IMR-90 (cell line): ENCODE measurements at regions not wholly inside any gene's neighbourhood (a gene's known extent, or its start where the extent isn't known, plus 50 kb on each side); places are given as distances from the start of the nearest gene placed in this dataset.

ENCODE experiments used
- ATAC-seq: fragments of 200-7000 bp; cut with Tn5 transposase; 2 replicates; pipeline ENCODE4 v1.9.1; 2020; ENCODE audit warnings: low read depth, mild to moderate bottlenecking, moderate library complexity
- BruUV-seq: library from RNA; stranded (reverse); fragments of 400-500 nt; replicated peaks from 2 replicates; lab custom pipeline; 2021; lab: Mats Ljungman, UMichigan
- CTCF ChIA-PET: fragments of 300-600 bp; formaldehyde crosslinking; extraction: SDS; loops from one replicate; lab custom pipeline; 2021; ENCODE audit warnings: antibody characterized with exemption; lab: Yijun Ruan, JAX
- POLR2A ChIA-PET: fragments of 300-600 bp; sonication (Branson Sonifier 250); formaldehyde crosslinking; loops from one replicate; lab custom pipeline; 2022; ENCODE audit warnings: antibody characterized with exemption; ENCODE audit not compliant: unreplicated experiment; lab: Charles Lee
- DNase-seq: peaks from one replicate; pipeline ENCODE4 v3.0.0; 2013
- H2AFZ ChIP-seq: replicated peaks from 2 replicates; pipeline ENCODE3; 2013; ENCODE audit warnings: low read length, mild to moderate bottlenecking; ENCODE audit not compliant: poor library complexity
- H2AK5ac ChIP-seq: 2 replicates; pipeline ENCODE4 v1.6.1; 2013; ENCODE audit warnings: low read depth, low read length, inconsistent platforms
- H2AK9ac ChIP-seq: replicated peaks from 2 replicates; pipeline ENCODE3; 2013; ENCODE audit warnings: mild to moderate bottlenecking, low read depth, low read length, moderate library complexity; ENCODE audit not compliant: poor library complexity
- H2BK120ac ChIP-seq: 2 replicates; pipeline ENCODE4 v1.6.1; 2013; ENCODE audit warnings: low read depth, low read length, inconsistent platforms
- H2BK15ac ChIP-seq: 3 replicates; pipeline ENCODE4 v1.6.1; 2013; ENCODE audit warnings: low read depth, low read length, inconsistent platforms
- H2BK20ac ChIP-seq: 2 replicates; pipeline ENCODE4 v1.6.1; 2013; ENCODE audit warnings: low read depth, mild to moderate bottlenecking, inconsistent platforms, low read length, moderate library complexity
- H2BK5ac ChIP-seq: 2 replicates; pipeline ENCODE4 v1.6.1; 2013; ENCODE audit warnings: mild to moderate bottlenecking, low read depth, low read length, inconsistent platforms; ENCODE audit not compliant: poor library complexity, severe bottlenecking
- H3K14ac ChIP-seq: replicated peaks from 2 replicates; pipeline ENCODE4 v1.6.1; 2013; ENCODE audit warnings: low read depth, low read length, inconsistent platforms
- H3K18ac ChIP-seq: 2 replicates; pipeline ENCODE4 v1.6.1; 2013; ENCODE audit warnings: low read depth, low read length, control low read depth
- H3K23ac ChIP-seq: 2 replicates; pipeline ENCODE4 v1.6.1; 2013; ENCODE audit warnings: low read depth, low read length, inconsistent platforms
- H3K27ac ChIP-seq: 2 replicates; pipeline ENCODE4 v1.5.1; 2013; ENCODE audit warnings: mild to moderate bottlenecking, control low read depth, low read length; ENCODE audit not compliant: insufficient read depth
- H3K27me3 ChIP-seq: 2 replicates; pipeline ENCODE4 v1.6.1; 2013; ENCODE audit warnings: low read length; ENCODE audit not compliant: control insufficient read depth, insufficient read depth
- H3K36me3 ChIP-seq: 2 replicates; pipeline ENCODE4 v1.6.1; 2013; ENCODE audit warnings: low read length, mixed read lengths; ENCODE audit not compliant: control insufficient read depth, insufficient read depth
- H3K4ac ChIP-seq: 2 replicates; pipeline ENCODE4 v1.6.1; 2013; ENCODE audit warnings: low read depth, low read length, inconsistent platforms
- H3K4me1 ChIP-seq: 2 replicates; pipeline ENCODE4 v1.6.1; 2013; ENCODE audit warnings: low read length, mixed read lengths; ENCODE audit not compliant: control insufficient read depth, insufficient read depth
- H3K4me2 ChIP-seq: 2 replicates; pipeline ENCODE4 v1.6.1; 2013; ENCODE audit warnings: low read depth, mild to moderate bottlenecking, control low read depth, low read length, moderate library complexity
- H3K4me3 ChIP-seq: 2 replicates; pipeline ENCODE4 v1.5.1; 2013; ENCODE audit warnings: low read depth, mild to moderate bottlenecking, control low read depth, low read length, moderate library complexity; ENCODE audit not compliant: insufficient read depth
- H3K56ac ChIP-seq: 2 replicates; pipeline ENCODE4 v1.6.1; 2013; ENCODE audit warnings: low read length, inconsistent platforms; ENCODE audit not compliant: insufficient read depth; ENCODE audit errors: extremely low read depth
- H3K79me1 ChIP-seq, 2 experiments: 2 replicates each; pipeline ENCODE4 v1.6.1; 2013; ENCODE audit warnings: low read length in 2 of 2, inconsistent platforms in 1 of 2, low read depth in 1 of 2
- H3K9ac ChIP-seq: 2 replicates; pipeline ENCODE4 v1.6.1; 2013; ENCODE audit warnings: low read depth, low read length, control low read depth
- H3K9me1 ChIP-seq: 2 replicates; pipeline ENCODE4 v1.6.1; 2013; ENCODE audit warnings: low read length, inconsistent platforms; ENCODE audit not compliant: insufficient read depth
- H3K9me3 ChIP-seq: 2 replicates; pipeline ENCODE4 v1.6.1; 2013; ENCODE audit warnings: low read length; ENCODE audit not compliant: control insufficient read depth, insufficient read depth
- H4K20me1 ChIP-seq: 2 replicates; pipeline ENCODE4 v1.6.1; 2013; ENCODE audit warnings: low read length, inconsistent platforms; ENCODE audit not compliant: insufficient read depth
- H4K5ac ChIP-seq: 2 replicates; pipeline ENCODE4 v1.6.1; 2013; ENCODE audit warnings: mild to moderate bottlenecking, low read depth, low read length, control low read depth
- H4K8ac ChIP-seq, 2 experiments: 2 replicates each; pipeline ENCODE4 v1.6.1; 2013; ENCODE audit warnings: low read depth in 2 of 2, low read length in 2 of 2, control low read depth in 1 of 2, inconsistent platforms in 1 of 2
- H4K91ac ChIP-seq: 2 replicates; pipeline ENCODE4 v1.6.1; 2013; ENCODE audit warnings: low read depth, low read length, inconsistent platforms; ENCODE audit not compliant: insufficient read depth
- CEBPB ChIP-seq: IDR thresholded peaks from 2 replicates; pipeline ENCODE4 v1.6.1; 2012; ENCODE audit warnings: low read depth, low read length, improper control_type of control experiment
- CHD1 ChIP-seq: IDR thresholded peaks from 2 replicates; pipeline ENCODE4 v1.6.1; 2012; ENCODE audit warnings: low read depth, low read length, improper control_type of control experiment
- FOS ChIP-seq: fragments of 150-350 bp; IDR thresholded peaks from 2 replicates; pipeline ENCODE4 v1.6.1; 2016; ENCODE audit warnings: low read depth, low read length
- MAFK ChIP-seq: IDR thresholded peaks from 2 replicates; pipeline ENCODE4 v1.6.1; 2012; ENCODE audit warnings: low read depth, low read length, improper control_type of control experiment
- MAZ ChIP-seq: IDR thresholded peaks from 2 replicates; pipeline ENCODE4 v1.6.1; 2012; ENCODE audit warnings: low read depth, mild to moderate bottlenecking, low read length, improper control_type of control experiment, moderate library complexity, borderline replicate concordance
- MXI1 ChIP-seq: IDR thresholded peaks from 2 replicates; pipeline ENCODE4 v1.6.1; 2012; ENCODE audit warnings: low read depth, mild to moderate bottlenecking, low read length, moderate library complexity, borderline replicate concordance
- NFE2L2 ChIP-seq: fragments of 150-350 bp; IDR thresholded peaks from 2 replicates; pipeline ENCODE4 v1.6.1; 2016; ENCODE audit warnings: low read depth, mild to moderate bottlenecking, low read length
- POLR2A ChIP-seq: IDR thresholded peaks from 2 replicates; pipeline ENCODE4 v1.6.1; 2012; ENCODE audit warnings: mild to moderate bottlenecking, low read depth, low read length
- RAD21 ChIP-seq: IDR thresholded peaks from 2 replicates; pipeline ENCODE4 v1.6.1; 2012; ENCODE audit warnings: low read length, improper control_type of control experiment
- RCOR1 ChIP-seq: IDR thresholded peaks from 2 replicates; pipeline ENCODE4 v1.6.1; 2012; ENCODE audit warnings: mild to moderate bottlenecking, low read length, improper control_type of control experiment; ENCODE audit not compliant: insufficient replicate concordance
- RFX5 ChIP-seq: IDR thresholded peaks from 2 replicates; pipeline ENCODE4 v1.8.0; 2012; ENCODE audit warnings: low read depth, mild to moderate bottlenecking, low read length, moderate library complexity
- SMC3 ChIP-seq: fragments of 150-350 bp; IDR thresholded peaks from 2 replicates; pipeline ENCODE4 v1.6.1; 2016; ENCODE audit warnings: low read depth, mild to moderate bottlenecking, antibody characterized with exemption, low read length, moderate library complexity
- WGBS, 2 experiments: methylation state at CpG; one replicate each; pipeline versions ENCODE4 v1.1.5 to v1.1.7; 2013; ENCODE audit warnings: missing lambda C conversion rate in 2 of 2; ENCODE audit not compliant: insufficient read length in 1 of 2; ENCODE audit errors: extremely low coverage in 2 of 2; 5-methylcytosine and 5-hydroxymethylcytosine counted together
- dilution Hi-C: fragments of 300-500 bp; cut with HindIII; formaldehyde crosslinking; loops from one replicate; pipeline ENCODE4 v1.14.3; 2018; ENCODE audit warnings: low sequenced_read_pairs; ENCODE audit not compliant: unreplicated experiment
- in situ Hi-C: fragments of 300-500 bp; cut with MboI; formaldehyde crosslinking; loops from 3 replicates; pipeline ENCODE4 v1.14.3; 2019; ENCODE audit warnings: low sequenced_read_pairs, inconsistent platforms, mixed read lengths
- intact Hi-C: fragments of 100-400 bp; cut with micrococcal nuclease; formaldehyde crosslinking; loops from 2 replicates; pipeline ENCODE4 v1.10.0; 2022
- TF ChIP-seq, protein P1 (sequence below): fragments of 150-350 bp; IDR thresholded peaks from 2 replicates; pipeline ENCODE4 v1.6.1; 2016; ENCODE audit warnings: low read depth, mild to moderate bottlenecking, low read length, moderate library complexity, borderline replicate concordance
- TF ChIP-seq, protein P2 (sequence below): conservative IDR thresholded peaks from 2 replicates; pipeline ENCODE4 v1.5.1; 2012; ENCODE audit warnings: mild to moderate bottlenecking, low read depth, low read length, improper control_type of control experiment

DNA sequence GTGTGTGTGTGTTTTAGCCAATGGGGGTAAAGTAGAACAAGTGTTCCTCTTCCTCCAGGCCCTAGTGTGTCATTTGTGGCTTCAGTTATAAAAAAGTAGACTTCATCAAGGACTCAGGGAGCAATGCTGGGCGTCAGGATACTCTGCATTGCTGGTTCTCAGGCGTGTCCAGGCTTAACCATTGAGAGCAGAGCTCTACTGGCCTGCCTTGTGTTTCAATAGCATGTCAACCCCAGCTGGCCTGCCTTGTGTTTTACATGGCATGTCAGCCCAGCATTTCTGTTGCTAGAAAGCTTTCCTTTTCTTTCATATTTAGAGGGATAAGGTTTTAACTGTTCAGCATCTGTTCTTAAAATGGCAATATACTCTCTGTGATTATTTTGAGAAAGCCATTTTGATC is 117.6 kb upstream of the TMPRSS15 start:
- Histone ChIP-seq H3K18ac (no peak overlapping the region), H3K4me3 (no peak overlapping the region), H2AK5ac (no peak overlapping the region), H3K27ac (no peak overlapping the region), H3K4me1 (no peaks in the 10 kb centered on the region), H4K8ac (no peak overlapping the region), H3K4me2 (no peak overlapping the region), H2BK120ac (no peak overlapping the region), H3K56ac (no peak overlapping the region), H2BK20ac (no peak overlapping the region), H3K9me3 (peaks cover 12% of the 10 kb centered on the region), H2BK5ac (no peak overlapping the region), H4K20me1 (no peaks in the 10 kb centered on the region), H3K23ac (no peak overlapping the region), H2BK15ac (no peak overlapping the region), H3K36me3 (no peaks in the 10 kb centered on the region), H3K27me3 (no peaks in the 10 kb centered on the region), H3K79me1 (no peaks in the 10 kb centered on the region), H3K4ac (no peak overlapping the region), H3K9ac (no peak overlapping the region), H4K5ac (no peak overlapping the region), H3K14ac (no peak overlapping the region), H4K91ac (no peak overlapping the region), H2AFZ (no peak overlapping the region), H3K9me1 (no peaks in the 10 kb centered on the region), H2AK9ac (no peak overlapping the region)
- BruUV-seq, result no TSS peak
- in situ Hi-C loops (no loop called here), intact Hi-C loops (no loop called here), dilution Hi-C loops (no loop called here)
- CTCF ChIA-PET, result no interaction called here
- DNase-seq (no peak), ATAC-seq (no peak)
- POLR2A ChIA-PET, result no interaction called here
- TF ChIP-seq RFX5, result no peak
- no peak for TF ChIP-seq MXI1
- TF ChIP-seq RAD21, result no peak
- TF ChIP-seq, protein P1, sequence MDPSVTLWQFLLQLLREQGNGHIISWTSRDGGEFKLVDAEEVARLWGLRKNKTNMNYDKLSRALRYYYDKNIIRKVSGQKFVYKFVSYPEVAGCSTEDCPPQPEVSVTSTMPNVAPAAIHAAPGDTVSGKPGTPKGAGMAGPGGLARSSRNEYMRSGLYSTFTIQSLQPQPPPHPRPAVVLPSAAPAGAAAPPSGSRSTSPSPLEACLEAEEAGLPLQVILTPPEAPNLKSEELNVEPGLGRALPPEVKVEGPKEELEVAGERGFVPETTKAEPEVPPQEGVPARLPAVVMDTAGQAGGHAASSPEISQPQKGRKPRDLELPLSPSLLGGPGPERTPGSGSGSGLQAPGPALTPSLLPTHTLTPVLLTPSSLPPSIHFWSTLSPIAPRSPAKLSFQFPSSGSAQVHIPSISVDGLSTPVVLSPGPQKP, result no peak
- no peak for TF ChIP-seq POLR2A
- TF ChIP-seq FOS, result no peak
- no peak for TF ChIP-seq CEBPB
- TF ChIP-seq, protein P2, sequence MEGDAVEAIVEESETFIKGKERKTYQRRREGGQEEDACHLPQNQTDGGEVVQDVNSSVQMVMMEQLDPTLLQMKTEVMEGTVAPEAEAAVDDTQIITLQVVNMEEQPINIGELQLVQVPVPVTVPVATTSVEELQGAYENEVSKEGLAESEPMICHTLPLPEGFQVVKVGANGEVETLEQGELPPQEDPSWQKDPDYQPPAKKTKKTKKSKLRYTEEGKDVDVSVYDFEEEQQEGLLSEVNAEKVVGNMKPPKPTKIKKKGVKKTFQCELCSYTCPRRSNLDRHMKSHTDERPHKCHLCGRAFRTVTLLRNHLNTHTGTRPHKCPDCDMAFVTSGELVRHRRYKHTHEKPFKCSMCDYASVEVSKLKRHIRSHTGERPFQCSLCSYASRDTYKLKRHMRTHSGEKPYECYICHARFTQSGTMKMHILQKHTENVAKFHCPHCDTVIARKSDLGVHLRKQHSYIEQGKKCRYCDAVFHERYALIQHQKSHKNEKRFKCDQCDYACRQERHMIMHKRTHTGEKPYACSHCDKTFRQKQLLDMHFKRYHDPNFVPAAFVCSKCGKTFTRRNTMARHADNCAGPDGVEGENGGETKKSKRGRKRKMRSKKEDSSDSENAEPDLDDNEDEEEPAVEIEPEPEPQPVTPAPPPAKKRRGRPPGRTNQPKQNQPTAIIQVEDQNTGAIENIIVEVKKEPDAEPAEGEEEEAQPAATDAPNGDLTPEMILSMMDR, result no peak
- no peak for TF ChIP-seq RCOR1
- no peak for TF ChIP-seq CHD1
- TF ChIP-seq MAFK, result no peak
- no peak for TF ChIP-seq SMC3
- TF ChIP-seq NFE2L2, result no peak
- no peak for TF ChIP-seq MAZ
- 0% methylated on average over 2 of the region's 2 CpGs; no CpG with 5 or more reads in 1 of the 2 experiments for WGBS, 2 experiments
